D721Med (cell line): ENCODE measurements at regions not wholly inside any gene's neighbourhood (a gene's known extent, or its start where the extent isn't known, plus 50 kb on each side); places are given as distances from the start of the nearest gene placed in this dataset.

ENCODE experiments used
- DNase-seq: peaks from one replicate; pipeline ENCODE4 v3.0.0; 2011; ENCODE audit warnings: low spot score; ENCODE audit not compliant: insufficient read length
- FAIRE-seq: peaks from 2 replicates; lab custom pipeline; 2011; peaks lifted over from hg19 to GRCh38; lab: Jason Lieb, UNC
- TF ChIP-seq, protein P1 (sequence below): IDR thresholded peaks from 2 replicates; pipeline ENCODE4 v1.5.1; 2012; ENCODE audit warnings: mild to moderate bottlenecking, control low read depth; ENCODE audit not compliant: insufficient read depth; ENCODE audit errors: missing control alignments

- TF ChIP-seq, protein P1, sequence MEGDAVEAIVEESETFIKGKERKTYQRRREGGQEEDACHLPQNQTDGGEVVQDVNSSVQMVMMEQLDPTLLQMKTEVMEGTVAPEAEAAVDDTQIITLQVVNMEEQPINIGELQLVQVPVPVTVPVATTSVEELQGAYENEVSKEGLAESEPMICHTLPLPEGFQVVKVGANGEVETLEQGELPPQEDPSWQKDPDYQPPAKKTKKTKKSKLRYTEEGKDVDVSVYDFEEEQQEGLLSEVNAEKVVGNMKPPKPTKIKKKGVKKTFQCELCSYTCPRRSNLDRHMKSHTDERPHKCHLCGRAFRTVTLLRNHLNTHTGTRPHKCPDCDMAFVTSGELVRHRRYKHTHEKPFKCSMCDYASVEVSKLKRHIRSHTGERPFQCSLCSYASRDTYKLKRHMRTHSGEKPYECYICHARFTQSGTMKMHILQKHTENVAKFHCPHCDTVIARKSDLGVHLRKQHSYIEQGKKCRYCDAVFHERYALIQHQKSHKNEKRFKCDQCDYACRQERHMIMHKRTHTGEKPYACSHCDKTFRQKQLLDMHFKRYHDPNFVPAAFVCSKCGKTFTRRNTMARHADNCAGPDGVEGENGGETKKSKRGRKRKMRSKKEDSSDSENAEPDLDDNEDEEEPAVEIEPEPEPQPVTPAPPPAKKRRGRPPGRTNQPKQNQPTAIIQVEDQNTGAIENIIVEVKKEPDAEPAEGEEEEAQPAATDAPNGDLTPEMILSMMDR = no peak
- DNase-seq (no peak), FAIRE-seq (no peak)
These were observed 156.0 kb downstream of the BAMBI start for GRCh38 chr10:28833313-28833712.

DNA sequence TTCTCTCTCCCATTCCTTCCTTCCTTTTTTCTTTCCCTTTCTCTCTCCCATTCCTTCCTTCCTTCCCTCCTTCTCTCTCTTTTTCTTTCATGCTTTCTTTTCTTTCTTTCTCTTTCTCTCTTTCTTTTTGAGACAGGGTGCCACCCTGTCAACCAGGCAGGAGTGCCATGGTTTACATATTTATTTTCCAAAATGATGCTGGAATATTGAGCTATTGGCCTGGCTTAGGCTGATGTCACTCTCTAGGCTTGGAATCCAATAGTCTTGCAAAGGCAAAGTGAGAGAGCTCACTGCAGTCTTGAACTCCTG lies 159.1 kb downstream of the BAMBI start:
- no peak for FAIRE-seq
- TF ChIP-seq, protein P1 = no peak
- DNase-seq = no peak

DNA sequence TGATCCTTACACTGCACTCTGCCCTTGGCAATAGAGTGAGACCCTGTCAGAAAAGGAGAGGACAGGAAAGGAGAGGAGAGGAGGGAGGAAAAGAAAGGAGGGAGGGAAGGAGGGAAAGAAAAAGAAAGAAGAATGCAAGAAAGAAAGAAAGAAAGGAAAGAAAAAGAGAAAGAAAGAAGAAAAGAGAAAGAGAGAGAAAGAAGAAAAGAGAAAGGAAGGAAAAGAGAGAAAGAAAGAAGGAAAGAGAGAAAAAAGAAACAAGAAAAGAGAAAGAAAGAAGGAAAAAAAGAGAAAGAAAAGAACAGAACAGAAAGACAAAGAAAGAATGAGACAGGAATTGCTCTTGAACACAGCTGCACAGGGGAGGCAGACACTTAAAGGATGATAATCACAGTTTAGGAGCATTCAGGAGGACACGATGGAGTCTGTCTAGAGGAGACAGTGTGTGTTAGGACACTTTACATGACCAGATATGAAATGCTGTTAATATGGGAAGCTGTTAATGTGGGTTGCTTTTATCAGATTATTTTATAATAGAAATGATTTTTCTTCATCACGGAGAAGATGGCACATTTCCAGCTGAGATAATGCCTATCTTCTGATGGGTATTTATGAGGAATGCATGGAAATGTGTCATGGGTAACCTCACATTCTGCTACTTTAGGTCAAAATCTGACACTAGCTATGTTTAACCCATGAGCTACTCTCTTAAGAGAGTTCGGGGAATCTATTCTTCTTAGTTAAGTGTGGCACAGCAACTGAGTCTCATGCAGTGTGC lies 160.5 kb downstream of the BAMBI start:
- no peak for DNase-seq
- no peak for FAIRE-seq
- TF ChIP-seq, protein P1 = no peak

- FAIRE-seq = no peak
- DNase-seq = no peak
- TF ChIP-seq, protein P1 = no peak
These were observed 161.6 kb downstream of the BAMBI start for GRCh38 chr10:28838908-28839307.

DNA sequence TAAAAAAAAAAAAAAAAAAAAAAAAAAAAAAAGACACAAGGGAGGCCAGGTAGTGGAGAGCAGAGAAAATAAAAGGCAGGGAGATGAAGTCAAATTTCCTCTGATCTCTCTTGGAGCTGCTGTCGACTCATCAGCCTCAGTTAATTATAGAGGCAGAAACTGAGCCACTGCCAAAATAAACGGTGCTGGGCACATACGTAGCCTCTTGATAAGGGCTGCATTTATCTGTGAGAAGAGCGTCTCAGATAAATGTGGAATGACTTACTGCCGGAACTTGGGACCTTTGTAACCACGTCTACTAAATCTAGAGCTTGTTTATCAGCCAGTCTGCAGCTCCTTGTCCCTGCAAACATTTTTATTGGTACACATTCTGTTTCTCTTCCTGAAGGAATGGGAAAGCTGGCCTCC lies 162.3 kb downstream of the BAMBI start:
- no peak for DNase-seq
- FAIRE-seq = no peak
- TF ChIP-seq, protein P1 = no peak

GRCh38 chr10:28840202-28840601 lies 162.9 kb downstream of the BAMBI start:
- FAIRE-seq (no peak), DNase-seq (no peak)
- TF ChIP-seq, protein P1 = no peak

DNA sequence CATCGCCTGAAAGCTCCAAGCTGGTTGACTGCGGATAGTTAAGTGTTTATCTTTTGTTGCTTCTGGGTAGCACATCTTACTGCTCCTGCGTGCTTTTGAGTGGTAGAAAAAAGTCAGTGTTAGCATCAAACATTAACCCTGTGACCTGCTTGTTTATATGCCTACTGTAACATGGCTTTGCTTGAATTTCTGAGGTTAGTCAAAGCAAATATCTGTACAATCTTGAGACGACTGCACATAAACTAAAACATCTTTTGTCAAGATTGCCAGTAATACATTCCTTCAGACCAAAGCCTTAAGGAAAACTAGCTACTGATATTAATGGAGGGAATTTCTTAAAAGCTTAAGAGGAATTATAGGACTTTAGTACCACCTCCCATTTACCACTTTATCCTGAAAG lies 163.7 kb downstream of the BAMBI start:
- TF ChIP-seq, protein P1 = no peak
- no peak for DNase-seq
- no peak for FAIRE-seq
